Aorta (tissue), 5 donors: ENCODE measurements at regions not wholly inside any gene's neighbourhood (a gene's known extent, or its start where the extent isn't known, plus 50 kb on each side); places are given as distances from the start of the nearest gene placed in this dataset.

Experiments
- ATAC-seq: fragments of 200-7000 bp; cut with Tn5 transposase; one replicate; pipeline ENCODE4 v1.9.1; 2022; ENCODE audit warnings: moderate library complexity; ENCODE audit not compliant: low FRiP score
- DNase-seq, 2 donors: peaks; one replicate each; pipeline ENCODE4 v3.0.0-alpha.2; 2020
- H3K27ac ChIP-seq, 2 donors: one replicate each; pipeline ENCODE4 v1.5.1; 2013; ENCODE audit warnings: low read length in 2 of 2, mild to moderate bottlenecking in 2 of 2, moderate library complexity in 2 of 2, control low read depth in 1 of 2, inconsistent platforms in 1 of 2, low read depth in 1 of 2
- H3K27me3 ChIP-seq, 2 donors: one replicate each; pipeline ENCODE4 v1.6.1; 2013; ENCODE audit warnings: control low read depth in 1 of 2, low read length in 1 of 2, mild to moderate bottlenecking in 1 of 2, moderate library complexity in 1 of 2; ENCODE audit not compliant: insufficient read depth in 2 of 2, control insufficient read depth in 1 of 2
- H3K36me3 ChIP-seq, 2 donors: one replicate each; pipeline ENCODE4 v1.6.1; 2013; ENCODE audit warnings: control low read depth in 1 of 2, low read length in 1 of 2, mild to moderate bottlenecking in 1 of 2; ENCODE audit not compliant: insufficient read depth in 2 of 2, control insufficient read depth in 1 of 2
- H3K4me1 ChIP-seq, 2 donors: one replicate each; pipeline ENCODE4 v1.6.1; 2013; ENCODE audit warnings: low read length in 2 of 2, control low read depth in 1 of 2, mild to moderate bottlenecking in 1 of 2, moderate library complexity in 1 of 2; ENCODE audit not compliant: insufficient read depth in 2 of 2, control insufficient read depth in 1 of 2
- H3K4me3 ChIP-seq, 2 donors: one replicate each; pipeline ENCODE4 v1.5.1; 2013; ENCODE audit warnings: low read length in 2 of 2, control low read depth in 1 of 2, mild to moderate bottlenecking in 1 of 2
- H3K9me3 ChIP-seq: one replicate; pipeline ENCODE4 v1.6.1; 2013; ENCODE audit warnings: mild to moderate bottlenecking, low read length; ENCODE audit not compliant: control insufficient read depth
- WGBS, 2 donors: extraction: QIAGEN DNeasy Blood & Tissue Kit; methylation state at CpG; one replicate each; pipeline ENCODE4 v1.1.7; 2013; 5-methylcytosine and 5-hydroxymethylcytosine counted together
- intact Hi-C, 2 donors: fragments of 100-400 bp; cut with DNase I; formaldehyde crosslinking; loops; one replicate each; pipeline versions ENCODE4 v1.14.2 to v1.15.0; 2022
- donor health status: healthy with polysubstance abuse.
- donor health status: Bipolar disorder and iron deficiency.
- donor health status: DM: no; HTN: no; CAD: no.
- donor health status: DM: no; HTN: no; CAD: no.
- donor health status: DM: yes; HTN: yes; CAD: no.

GRCh38 chr5:2871282-2871681, 119.8 kb upstream of the IRX2 start:
- 67 to 70% methylated on average over 2 of the region's 2 CpGs for WGBS, 2 donors
- H3K4me1 ChIP-seq = no peaks in the 10 kb centered on the region
- no peak overlapping the region for H3K27ac ChIP-seq
- intact Hi-C loops = no loop called here
- ATAC-seq (no peak), DNase-seq (no peak)
- peaks cover 7% of the 10 kb centered on the region for H3K9me3 ChIP-seq
- H3K27me3 ChIP-seq = no peaks in the 10 kb centered on the region
- no peak overlapping the region for H3K4me3 ChIP-seq
- H3K36me3 ChIP-seq = no peaks in the 10 kb centered on the region

- 69 to 84% methylated on average over 6 of the region's 6 CpGs for WGBS, 2 donors
- Histone ChIP-seq H3K36me3 (no peaks in the 10 kb centered on the region), H3K27me3 (no peaks in the 10 kb centered on the region), H3K9me3 (peaks cover 5% of the 10 kb centered on the region), H3K27ac (no peak overlapping the region), H3K4me1 (no peaks in the 10 kb centered on the region), H3K4me3 (no peak overlapping the region)
- DNase-seq (no peak), ATAC-seq (no peak)
- intact Hi-C loops = no loop called here
These were observed 118.0 kb upstream of the IRX2 start for GRCh38 chr5:2869471-2869870.

- 67 to 73% methylated on average over 14 of the region's 14 CpGs for WGBS, 2 donors
- H3K4me1 ChIP-seq = no peaks in the 10 kb centered on the region
- DNase-seq (no peak), ATAC-seq (no peak)
- H3K4me3 ChIP-seq = no peak overlapping the region
- no peak overlapping the region for H3K27ac ChIP-seq
- no peaks in the 10 kb centered on the region for H3K36me3 ChIP-seq
- H3K9me3 ChIP-seq = peaks cover 1% of the 10 kb centered on the region
- intact Hi-C loops = no loop called here
- H3K27me3 ChIP-seq = no peaks in the 10 kb centered on the region
These were observed 116.0 kb upstream of the IRX2 start for GRCh38 chr5:2867373-2867933.

- Histone ChIP-seq H3K27ac (no peak overlapping the region), H3K36me3 (no peaks in the 10 kb centered on the region), H3K4me3 (no peak overlapping the region), H3K4me1 (no peaks in the 10 kb centered on the region), H3K27me3 (no peaks in the 10 kb centered on the region), H3K9me3 (peaks cover 1% of the 10 kb centered on the region)
- intact Hi-C loops = no loop called here
- WGBS, 2 donors = 77 to 82% methylated on average over 27 of the region's 27 CpGs
- DNase-seq (no peak), ATAC-seq (no peak)
These were observed 115.3 kb upstream of the IRX2 start for GRCh38 chr5:2866662-2867372.

GRCh38 chr5:2865856-2866255, 114.4 kb upstream of the IRX2 start:
- H3K4me3 ChIP-seq = no peak overlapping the region
- no peaks in the 10 kb centered on the region for H3K27me3 ChIP-seq
- DNase-seq (no peak), ATAC-seq (no peak)
- 81 to 87% methylated on average over 12 of the region's 12 CpGs for WGBS, 2 donors
- no peak overlapping the region for H3K27ac ChIP-seq
- no peaks in the 10 kb centered on the region for H3K9me3 ChIP-seq
- intact Hi-C loops = no loop called here
- H3K36me3 ChIP-seq = no peaks in the 10 kb centered on the region
- no peaks in the 10 kb centered on the region for H3K4me1 ChIP-seq

GRCh38 chr5:2864515-2865105, 113.1 kb upstream of the IRX2 start:
- no peaks in the 10 kb centered on the region for H3K4me1 ChIP-seq
- no peak overlapping the region for H3K27ac ChIP-seq
- no peaks in the 10 kb centered on the region for H3K9me3 ChIP-seq
- ATAC-seq (no peak), DNase-seq (no peak)
- intact Hi-C loops = no loop called here
- 71 to 73% methylated on average over 14 of the region's 14 CpGs for WGBS, 2 donors
- no peaks in the 10 kb centered on the region for H3K36me3 ChIP-seq
- H3K27me3 ChIP-seq = no peaks in the 10 kb centered on the region
- H3K4me3 ChIP-seq = no peak overlapping the region

- DNase-seq (no peak), ATAC-seq (peak; percentile 27)
- 80 to 82% methylated on average over 16 of the region's 16 CpGs for WGBS, 2 donors
- H3K4me3 ChIP-seq = no peak overlapping the region
- no peaks in the 10 kb centered on the region for H3K4me1 ChIP-seq
- intact Hi-C loops = no loop called here
- H3K27me3 ChIP-seq = no peaks in the 10 kb centered on the region
- no peak overlapping the region for H3K27ac ChIP-seq
- no peaks in the 10 kb centered on the region for H3K9me3 ChIP-seq
- no peaks in the 10 kb centered on the region for H3K36me3 ChIP-seq
These were observed 112.4 kb upstream of the IRX2 start for GRCh38 chr5:2863675-2864433.

- Histone ChIP-seq H3K4me3 (no peak overlapping the region), H3K36me3 (no peaks in the 10 kb centered on the region), H3K9me3 (no peaks in the 10 kb centered on the region), H3K4me1 (no peaks in the 10 kb centered on the region), H3K27me3 (no peaks in the 10 kb centered on the region), H3K27ac (no peak overlapping the region)
- intact Hi-C loops = no loop called here
- DNase-seq (no peak), ATAC-seq (no peak)
These were observed 111.7 kb upstream of the IRX2 start for GRCh38 chr5:2863133-2863532.
